ENCODE measurements at regions not wholly inside any gene's neighbourhood (a gene's known extent, or its start where the extent isn't known, plus 50 kb on each side); places are given as distances from the start of the nearest gene placed in this dataset.

- Histone ChIP-seq H3K4me3 (ENCODE audit: low read length in 2 of 2) (no peak overlapping the region), H3K4me1 (ENCODE audit: control insufficient read depth in 2 of 2, insufficient read depth in 2 of 2, low read length in 2 of 2) (no peaks in the 10 kb centered on the region), H3K27ac (ENCODE audit: low read depth in 2 of 2, low read length in 2 of 2) (no peak overlapping the region), H3K9ac (ENCODE audit: low read depth in 1 of 2, low read length in 2 of 2) (no peak overlapping the region), H3K27me3 (ENCODE audit: control insufficient read depth in 2 of 2, insufficient read depth in 2 of 2, low read length in 2 of 2) (no peaks in the 10 kb centered on the region), H3K36me3 (ENCODE audit: control insufficient read depth in 2 of 2, insufficient read depth in 2 of 2, low read length in 2 of 2) (no peaks in the 10 kb centered on the region), H3K9me3 (ENCODE audit: control insufficient read depth in 2 of 2, low read length in 2 of 2) (no peaks in the 10 kb centered on the region)
Observed at GRCh38 chr9:86535406-86535915, 181.3 kb upstream of the TUT7 start.

GRCh38 chr9:86534572-86535258, 180.5 kb upstream of the TUT7 start:
- Histone ChIP-seq H3K36me3 (ENCODE audit: control insufficient read depth in 2 of 2, insufficient read depth in 2 of 2, low read length in 2 of 2) (no peaks in the 10 kb centered on the region), H3K9ac (ENCODE audit: low read depth in 1 of 2, low read length in 2 of 2) (no peak overlapping the region), H3K27ac (ENCODE audit: low read depth in 2 of 2, low read length in 2 of 2) (no peak overlapping the region), H3K27me3 (ENCODE audit: control insufficient read depth in 2 of 2, insufficient read depth in 2 of 2, low read length in 2 of 2) (no peaks in the 10 kb centered on the region), H3K4me3 (ENCODE audit: low read length in 2 of 2) (no peak overlapping the region), H3K9me3 (ENCODE audit: control insufficient read depth in 2 of 2, low read length in 2 of 2) (no peaks in the 10 kb centered on the region), H3K4me1 (ENCODE audit: control insufficient read depth in 2 of 2, insufficient read depth in 2 of 2, low read length in 2 of 2) (no peaks in the 10 kb centered on the region)

- Histone ChIP-seq H3K4me1 (ENCODE audit: control insufficient read depth in 2 of 2, insufficient read depth in 2 of 2, low read length in 2 of 2) (no peaks in the 10 kb centered on the region), H3K4me3 (ENCODE audit: low read length in 2 of 2) (no peak overlapping the region), H3K36me3 (ENCODE audit: control insufficient read depth in 2 of 2, insufficient read depth in 2 of 2, low read length in 2 of 2) (no peaks in the 10 kb centered on the region), H3K9me3 (ENCODE audit: control insufficient read depth in 2 of 2, low read length in 2 of 2) (no peaks in the 10 kb centered on the region), H3K9ac (ENCODE audit: low read depth in 1 of 2, low read length in 2 of 2) (no peak overlapping the region), H3K27ac (ENCODE audit: low read depth in 2 of 2, low read length in 2 of 2) (no peak overlapping the region), H3K27me3 (ENCODE audit: control insufficient read depth in 2 of 2, insufficient read depth in 2 of 2, low read length in 2 of 2) (no peaks in the 10 kb centered on the region)
Observed at GRCh38 chr9:86531971-86532640, 177.9 kb upstream of the TUT7 start.

- Histone ChIP-seq H3K27me3 (ENCODE audit: control insufficient read depth in 2 of 2, insufficient read depth in 2 of 2, low read length in 2 of 2) (no peaks in the 10 kb centered on the region), H3K9ac (ENCODE audit: low read depth in 1 of 2, low read length in 2 of 2) (no peak overlapping the region), H3K4me3 (ENCODE audit: low read length in 2 of 2) (no peak overlapping the region), H3K36me3 (ENCODE audit: control insufficient read depth in 2 of 2, insufficient read depth in 2 of 2, low read length in 2 of 2) (no peaks in the 10 kb centered on the region), H3K27ac (ENCODE audit: low read depth in 2 of 2, low read length in 2 of 2) (no peak overlapping the region), H3K9me3 (ENCODE audit: control insufficient read depth in 2 of 2, low read length in 2 of 2) (no peaks in the 10 kb centered on the region), H3K4me1 (ENCODE audit: control insufficient read depth in 2 of 2, insufficient read depth in 2 of 2, low read length in 2 of 2) (no peaks in the 10 kb centered on the region)
Observed at GRCh38 chr9:86531273-86531970, 177.2 kb upstream of the TUT7 start.

GRCh38 chr9:86529496-86530275, 175.5 kb upstream of the TUT7 start:
- no peaks in the 10 kb centered on the region for H3K4me1 ChIP-seq (ENCODE audit: control insufficient read depth in 2 of 2, insufficient read depth in 2 of 2, low read length in 2 of 2)
- H3K4me3 ChIP-seq (ENCODE audit: low read length in 2 of 2), result no peak overlapping the region
- H3K27ac ChIP-seq (ENCODE audit: low read depth in 2 of 2, low read length in 2 of 2), result no peak overlapping the region

GRCh38 chr9:86526021-86526420, 171.8 kb upstream of the TUT7 start:
- no peak overlapping the region for H3K9ac ChIP-seq (ENCODE audit: low read depth in 1 of 2, low read length in 2 of 2)
- H3K27ac ChIP-seq (ENCODE audit: low read depth in 2 of 2, low read length in 2 of 2), result no peak overlapping the region
- no peaks in the 10 kb centered on the region for H3K9me3 ChIP-seq (ENCODE audit: control insufficient read depth in 2 of 2, low read length in 2 of 2)
- H3K27me3 ChIP-seq (ENCODE audit: control insufficient read depth in 2 of 2, insufficient read depth in 2 of 2, low read length in 2 of 2), result no peaks in the 10 kb centered on the region
- H3K4me3 ChIP-seq (ENCODE audit: low read length in 2 of 2), result no peak overlapping the region
- no peaks in the 10 kb centered on the region for H3K4me1 ChIP-seq (ENCODE audit: control insufficient read depth in 2 of 2, insufficient read depth in 2 of 2, low read length in 2 of 2)
- H3K36me3 ChIP-seq (ENCODE audit: control insufficient read depth in 2 of 2, insufficient read depth in 2 of 2, low read length in 2 of 2), result no peaks in the 10 kb centered on the region

More at GRCh38 chr9:86529496-86530275, 175.5 kb upstream of the TUT7 start:
- Histone ChIP-seq H3K9me3 (ENCODE audit: control insufficient read depth in 2 of 2, low read length in 2 of 2) (no peaks in the 10 kb centered on the region), H3K9ac (ENCODE audit: low read depth in 1 of 2, low read length in 2 of 2) (no peak overlapping the region), H3K36me3 (ENCODE audit: control insufficient read depth in 2 of 2, insufficient read depth in 2 of 2, low read length in 2 of 2) (no peaks in the 10 kb centered on the region), H3K27me3 (ENCODE audit: control insufficient read depth in 2 of 2, insufficient read depth in 2 of 2, low read length in 2 of 2) (no peaks in the 10 kb centered on the region)

GRCh38 chr9:86525182-86525581, 171.0 kb upstream of the TUT7 start:
- H3K4me1 ChIP-seq (ENCODE audit: control insufficient read depth in 2 of 2, insufficient read depth in 2 of 2, low read length in 2 of 2), result no peaks in the 10 kb centered on the region
- H3K27me3 ChIP-seq (ENCODE audit: control insufficient read depth in 2 of 2, insufficient read depth in 2 of 2, low read length in 2 of 2), result no peaks in the 10 kb centered on the region
- H3K36me3 ChIP-seq (ENCODE audit: control insufficient read depth in 2 of 2, insufficient read depth in 2 of 2, low read length in 2 of 2), result no peaks in the 10 kb centered on the region
- no peak overlapping the region for H3K27ac ChIP-seq (ENCODE audit: low read depth in 2 of 2, low read length in 2 of 2)
- H3K4me3 ChIP-seq (ENCODE audit: low read length in 2 of 2), result no peak overlapping the region
- H3K9me3 ChIP-seq (ENCODE audit: control insufficient read depth in 2 of 2, low read length in 2 of 2), result no peaks in the 10 kb centered on the region
- H3K9ac ChIP-seq (ENCODE audit: low read depth in 1 of 2, low read length in 2 of 2), result no peak overlapping the region

GRCh38 chr9:86521977-86522376, 167.8 kb upstream of the TUT7 start:
- H3K9ac ChIP-seq (ENCODE audit: low read depth in 1 of 2, low read length in 2 of 2), result no peak overlapping the region
- H3K36me3 ChIP-seq (ENCODE audit: control insufficient read depth in 2 of 2, insufficient read depth in 2 of 2, low read length in 2 of 2), result no peaks in the 10 kb centered on the region
- H3K9me3 ChIP-seq (ENCODE audit: control insufficient read depth in 2 of 2, low read length in 2 of 2), result no peaks in the 10 kb centered on the region
- no peak overlapping the region for H3K27ac ChIP-seq (ENCODE audit: low read depth in 2 of 2, low read length in 2 of 2)
- no peaks in the 10 kb centered on the region for H3K4me1 ChIP-seq (ENCODE audit: control insufficient read depth in 2 of 2, insufficient read depth in 2 of 2, low read length in 2 of 2)
- no peak overlapping the region for H3K4me3 ChIP-seq (ENCODE audit: low read length in 2 of 2)
- no peaks in the 10 kb centered on the region for H3K27me3 ChIP-seq (ENCODE audit: control insufficient read depth in 2 of 2, insufficient read depth in 2 of 2, low read length in 2 of 2)

GRCh38 chr9:86521322-86521721, 167.1 kb upstream of the TUT7 start:
- Histone ChIP-seq H3K27me3 (ENCODE audit: control insufficient read depth in 2 of 2, insufficient read depth in 2 of 2, low read length in 2 of 2) (no peaks in the 10 kb centered on the region), H3K27ac (ENCODE audit: low read depth in 2 of 2, low read length in 2 of 2) (no peak overlapping the region), H3K36me3 (ENCODE audit: control insufficient read depth in 2 of 2, insufficient read depth in 2 of 2, low read length in 2 of 2) (no peaks in the 10 kb centered on the region), H3K9me3 (ENCODE audit: control insufficient read depth in 2 of 2, low read length in 2 of 2) (no peaks in the 10 kb centered on the region), H3K4me3 (ENCODE audit: low read length in 2 of 2) (no peak overlapping the region), H3K4me1 (ENCODE audit: control insufficient read depth in 2 of 2, insufficient read depth in 2 of 2, low read length in 2 of 2) (no peaks in the 10 kb centered on the region), H3K9ac (ENCODE audit: low read depth in 1 of 2, low read length in 2 of 2) (no peak overlapping the region)
